GM23248 (cell line): ENCODE measurements at regions not wholly inside any gene's neighbourhood (a gene's known extent, or its start where the extent isn't known, plus 50 kb on each side); places are given as distances from the start of the nearest gene placed in this dataset.

ENCODE experiments used
- EZH2 ChIP-seq: fragments of 200-600 bp; sonication (generic); IDR thresholded peaks from 2 replicates; pipeline ENCODE4 v1.6.1; 2018; ENCODE audit warnings: antibody characterized with exemption, mild to moderate bottlenecking; ENCODE audit not compliant: insufficient read depth, poor library complexity, severe bottlenecking
- EZH2phosphoT487 ChIP-seq: fragments of 200-600 bp; sonication (generic); IDR thresholded peaks from 2 replicates; pipeline ENCODE4 v1.6.1; 2018; ENCODE audit warnings: antibody characterized with exemption, moderate library complexity, mild to moderate bottlenecking, low read depth; ENCODE audit not compliant: insufficient read depth

DNA sequence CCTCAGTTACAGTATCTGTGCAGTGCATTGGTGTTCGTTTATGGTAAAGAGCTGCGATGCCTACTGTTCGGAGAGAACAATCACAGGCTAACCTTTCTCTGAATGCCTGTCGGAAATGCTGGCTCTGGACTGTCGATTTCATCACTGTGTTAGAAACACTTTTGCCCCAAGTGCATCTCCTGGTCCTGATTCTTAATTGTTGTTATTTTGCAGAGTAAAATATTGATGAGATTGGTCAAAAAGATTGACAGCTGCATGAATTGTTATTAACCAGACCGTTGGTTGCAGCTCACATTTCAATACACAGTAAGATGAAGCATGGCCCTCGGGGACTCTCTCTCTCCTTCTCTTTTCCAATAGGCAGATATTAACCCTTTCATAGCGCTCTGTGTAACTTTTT is 557.4 kb upstream of the ADARB2 start:
- TF ChIP-seq EZH2 (no peak), EZH2phosphoT487 (no peak)
